HEK293T (cell line): ENCODE measurements at regions not wholly inside any gene's neighbourhood (a gene's known extent, or its start where the extent isn't known, plus 50 kb on each side); places are given as distances from the start of the nearest gene placed in this dataset.

Experiments
- CTBP1 ChIP-seq: fragments of 450-650 bp; IDR thresholded peaks from 2 replicates; pipeline ENCODE4 v1.6.1; 2016; ENCODE audit warnings: borderline replicate concordance
- FOXA1 ChIP-seq: fragments of 450-650 bp; IDR thresholded peaks from 2 replicates; pipeline ENCODE4 v1.6.1; 2016; ENCODE audit warnings: mild to moderate bottlenecking
- FOXK2 ChIP-seq: fragments of 450-650 bp; IDR thresholded peaks from 2 replicates; pipeline ENCODE4 v1.6.1; 2016; ENCODE audit warnings: mild to moderate bottlenecking
- HDGF ChIP-seq: fragments of 450-650 bp; IDR thresholded peaks from 2 replicates; pipeline ENCODE4 v1.6.1; 2017; ENCODE audit warnings: antibody characterized with exemption, borderline replicate concordance
- SP1 ChIP-seq: fragments of 450-650 bp; IDR thresholded peaks from 2 replicates; pipeline ENCODE4 v1.6.1; 2017
- SUZ12 ChIP-seq: fragments of 450-650 bp; IDR thresholded peaks from 2 replicates; pipeline ENCODE4 v1.6.1; 2016; ENCODE audit warnings: mild to moderate bottlenecking
- ZNF384 ChIP-seq: fragments of 450-650 bp; IDR thresholded peaks from 2 replicates; pipeline ENCODE4 v1.6.1; 2016
- TF ChIP-seq, protein P1 (sequence below): fragments of 450-650 bp; IDR thresholded peaks from 2 replicates; pipeline ENCODE4 v1.6.1; 2016

DNA sequence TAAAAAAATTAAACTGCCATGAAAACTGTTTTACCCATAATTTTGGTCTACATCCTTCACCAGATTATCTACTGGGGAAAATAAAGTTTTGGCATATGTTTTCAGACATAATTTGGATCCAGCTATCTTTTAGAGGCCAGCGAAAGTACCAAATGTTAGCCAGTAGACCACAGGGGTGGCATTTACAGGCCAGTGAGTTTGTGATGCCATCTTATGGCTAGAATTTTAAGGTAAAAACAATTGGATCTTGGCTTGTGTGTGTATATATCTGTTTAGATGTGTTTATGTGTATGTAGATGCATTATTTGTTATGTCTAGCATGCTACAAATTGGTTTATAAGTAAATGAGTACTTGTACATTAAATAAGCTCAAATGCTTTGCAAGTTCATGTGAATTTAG is 322.6 kb downstream of the ASXL3 start:
- TF ChIP-seq, protein P1, sequence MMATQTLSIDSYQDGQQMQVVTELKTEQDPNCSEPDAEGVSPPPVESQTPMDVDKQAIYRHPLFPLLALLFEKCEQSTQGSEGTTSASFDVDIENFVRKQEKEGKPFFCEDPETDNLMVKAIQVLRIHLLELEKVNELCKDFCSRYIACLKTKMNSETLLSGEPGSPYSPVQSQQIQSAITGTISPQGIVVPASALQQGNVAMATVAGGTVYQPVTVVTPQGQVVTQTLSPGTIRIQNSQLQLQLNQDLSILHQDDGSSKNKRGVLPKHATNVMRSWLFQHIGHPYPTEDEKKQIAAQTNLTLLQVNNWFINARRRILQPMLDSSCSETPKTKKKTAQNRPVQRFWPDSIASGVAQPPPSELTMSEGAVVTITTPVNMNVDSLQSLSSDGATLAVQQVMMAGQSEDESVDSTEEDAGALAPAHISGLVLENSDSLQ = no peak
- TF ChIP-seq HDGF (no peak), SP1 (no peak), CTBP1 (no peak), FOXK2 (no peak), FOXA1 (no peak), SUZ12 (no peak), ZNF384 (no peak)
